Mesenchymal stem cell (in vitro differentiated cells and primary cell): ENCODE measurements at regions not wholly inside any gene's neighbourhood (a gene's known extent, or its start where the extent isn't known, plus 50 kb on each side); places are given as distances from the start of the nearest gene placed in this dataset.

Source experiments
- DNase-seq: peaks from one replicate; pipeline ENCODE4 v3.0.0-alpha.2; 2013
- H2AFZ ChIP-seq: one replicate; pipeline ENCODE4 v1.6.1; 2013; ENCODE audit warnings: low read depth, mild to moderate bottlenecking, control low read depth, inconsistent platforms, low read length, moderate library complexity
- H2AK5ac ChIP-seq: 2 replicates; pipeline ENCODE4 v1.6.1; 2013; ENCODE audit warnings: low read length, moderate library complexity, mild to moderate bottlenecking, inconsistent platforms; ENCODE audit not compliant: severe bottlenecking
- H2BK120ac ChIP-seq: one replicate; pipeline ENCODE4 v1.6.1; 2013; ENCODE audit warnings: low read depth, mild to moderate bottlenecking, inconsistent platforms, low read length, moderate library complexity
- H2BK12ac ChIP-seq, 2 experiments: one replicate each; pipeline ENCODE4 v1.6.1; 2013; ENCODE audit warnings: inconsistent platforms in 2 of 2, low read length in 2 of 2, mild to moderate bottlenecking in 2 of 2, moderate library complexity in 2 of 2, control low read depth in 1 of 2
- H2BK15ac ChIP-seq: one replicate; pipeline ENCODE4 v1.6.1; 2013; ENCODE audit warnings: mild to moderate bottlenecking, low read depth, inconsistent platforms; ENCODE audit not compliant: poor library complexity, severe bottlenecking
- H2BK5ac ChIP-seq: 2 replicates; pipeline ENCODE4 v1.6.1; 2013; ENCODE audit warnings: low read depth, mild to moderate bottlenecking, low read length, control low read depth, inconsistent platforms; ENCODE audit not compliant: poor library complexity, severe bottlenecking
- H3K14ac ChIP-seq, 2 experiments: one replicate each; pipeline ENCODE4 v1.6.1; 2013; ENCODE audit warnings: inconsistent platforms in 2 of 2, low read length in 2 of 2, control low read depth in 1 of 2, mild to moderate bottlenecking in 1 of 2, moderate library complexity in 1 of 2
- H3K18ac ChIP-seq, 2 experiments: one replicate each; pipeline ENCODE4 v1.6.1; 2013; ENCODE audit warnings: inconsistent platforms in 2 of 2, low read length in 2 of 2, control low read depth in 1 of 2, low read depth in 1 of 2, mild to moderate bottlenecking in 1 of 2
- H3K23ac ChIP-seq, 2 experiments: one replicate each; pipeline ENCODE4 v1.6.1; 2013; ENCODE audit warnings: inconsistent platforms in 2 of 2, low read length in 2 of 2, mild to moderate bottlenecking in 2 of 2, moderate library complexity in 2 of 2, control low read depth in 1 of 2
- H3K27ac ChIP-seq: 2 replicates; pipeline ENCODE4 v1.5.1; 2013; ENCODE audit warnings: mild to moderate bottlenecking, moderate library complexity, low read length, control low read depth, inconsistent platforms; ENCODE audit not compliant: poor library complexity, severe bottlenecking
- H3K27me3 ChIP-seq, 2 experiments: 2 replicates each; pipeline versions ENCODE4 v1.6.1 to v1.7.0; 2013; ENCODE audit warnings: low read length in 2 of 2, mild to moderate bottlenecking in 2 of 2, moderate library complexity in 2 of 2, control low read depth in 1 of 2, inconsistent platforms in 1 of 2; ENCODE audit not compliant: control insufficient read depth in 1 of 2, insufficient read depth in 1 of 2
- H3K36me3 ChIP-seq, 2 experiments: 2 replicates each; pipeline versions ENCODE4 v1.6.1 to v1.7.0; 2013; ENCODE audit warnings: low read length in 2 of 2, control low read depth in 1 of 2, inconsistent platforms in 1 of 2, low read depth in 1 of 2, mild to moderate bottlenecking in 1 of 2; ENCODE audit not compliant: insufficient read depth in 2 of 2, control insufficient read depth in 1 of 2
- H3K4ac ChIP-seq, 2 experiments: one replicate each; pipeline ENCODE4 v1.6.1; 2013; ENCODE audit warnings: inconsistent platforms in 2 of 2, low read length in 2 of 2, mild to moderate bottlenecking in 2 of 2, moderate library complexity in 2 of 2, control low read depth in 1 of 2, low read depth in 1 of 2
- H3K4me1 ChIP-seq: 2 replicates; pipeline ENCODE4 v1.6.1; 2013; ENCODE audit warnings: low read depth, low read length, control low read depth; ENCODE audit not compliant: control insufficient read depth, insufficient read depth
- H3K4me2 ChIP-seq: 2 replicates; pipeline ENCODE4 v1.6.1; 2013; ENCODE audit warnings: low read length, mild to moderate bottlenecking, inconsistent platforms; ENCODE audit not compliant: poor library complexity, severe bottlenecking
- H3K4me3 ChIP-seq, 2 experiments: 2 replicates each; pipeline versions ENCODE4 v1.5.1 to v1.7.0; 2013; ENCODE audit warnings: low read length in 2 of 2, mild to moderate bottlenecking in 2 of 2, control low read depth in 1 of 2, low read depth in 1 of 2; ENCODE audit not compliant: insufficient read depth in 1 of 2
- H3K79me1 ChIP-seq: replicated peaks from 2 replicates; pipeline ENCODE4 v1.6.1; 2013; ENCODE audit warnings: mild to moderate bottlenecking, control low read depth, low read length, inconsistent platforms; ENCODE audit not compliant: poor library complexity, severe bottlenecking
- H3K9ac ChIP-seq: 2 replicates; pipeline ENCODE4 v1.7.0; 2013; ENCODE audit warnings: mild to moderate bottlenecking, low read length, moderate library complexity
- H3K9me3 ChIP-seq: 2 replicates; pipeline ENCODE4 v1.7.0; 2013; ENCODE audit warnings: mild to moderate bottlenecking, low read length; ENCODE audit not compliant: control insufficient read depth
- H4K8ac ChIP-seq: one replicate; pipeline ENCODE4 v1.6.1; 2013; ENCODE audit warnings: inconsistent platforms, mild to moderate bottlenecking, low read length, moderate library complexity
- H4K91ac ChIP-seq: one replicate; pipeline ENCODE4 v1.6.1; 2013; ENCODE audit warnings: mild to moderate bottlenecking, low read length, inconsistent platforms
- WGBS: methylation state at CpG from one replicate; pipeline ENCODE4 v1.1.7; 2013; ENCODE audit warnings: mixed read lengths; 5-methylcytosine and 5-hydroxymethylcytosine counted together

DNA sequence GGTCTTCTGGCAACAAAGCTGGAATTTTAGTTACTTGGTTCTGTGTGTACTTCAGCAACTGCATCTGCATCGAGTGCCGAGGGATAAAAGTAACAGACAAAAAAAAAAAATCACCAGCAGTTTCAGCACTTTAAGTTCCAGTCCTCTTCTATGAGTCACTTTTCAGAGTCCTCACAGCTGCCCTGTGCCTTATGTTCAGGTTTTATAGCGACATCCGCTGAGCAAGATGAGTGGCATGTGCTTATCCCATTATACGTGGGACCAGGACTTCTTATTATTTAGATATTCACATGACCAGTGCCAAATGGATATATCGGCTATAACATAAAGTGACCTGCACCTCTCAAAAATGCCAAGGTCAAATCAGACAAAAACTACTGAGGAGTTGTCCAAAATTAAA lies 242.9 kb downstream of the FOXA2 start:
- H3K9me3 ChIP-seq = no peaks in the 10 kb centered on the region
- H4K91ac ChIP-seq = no peak overlapping the region
- no peak overlapping the region for H2BK15ac ChIP-seq
- H3K36me3 ChIP-seq = no peaks in the 10 kb centered on the region
- H2AFZ ChIP-seq = no peak overlapping the region
- no peak overlapping the region for H2AK5ac ChIP-seq
- peaks cover 2% of the 10 kb centered on the region for H3K4me1 ChIP-seq
- WGBS = 41% methylated on average over 6 of the region's 6 CpGs
- H3K79me1 ChIP-seq = no peaks in the 10 kb centered on the region
- no peak overlapping the region for H2BK5ac ChIP-seq
- H3K9ac ChIP-seq = no peak overlapping the region
- no peak overlapping the region for H4K8ac ChIP-seq
- H3K18ac ChIP-seq = no peak overlapping the region
- no peak overlapping the region for H2BK120ac ChIP-seq
- H3K4me2 ChIP-seq = no peak overlapping the region
- peaks cover 17 to 30% of the 10 kb centered on the region in 2 experiments for H3K27me3 ChIP-seq
- no peak overlapping the region for H3K4me3 ChIP-seq
- no peak overlapping the region for H3K14ac ChIP-seq
- H3K23ac ChIP-seq = no peak overlapping the region
- peak; percentile 21 for DNase-seq
- no peak overlapping the region for H3K27ac ChIP-seq
- H3K4ac ChIP-seq = no peak overlapping the region
- no peak overlapping the region for H2BK12ac ChIP-seq

DNA sequence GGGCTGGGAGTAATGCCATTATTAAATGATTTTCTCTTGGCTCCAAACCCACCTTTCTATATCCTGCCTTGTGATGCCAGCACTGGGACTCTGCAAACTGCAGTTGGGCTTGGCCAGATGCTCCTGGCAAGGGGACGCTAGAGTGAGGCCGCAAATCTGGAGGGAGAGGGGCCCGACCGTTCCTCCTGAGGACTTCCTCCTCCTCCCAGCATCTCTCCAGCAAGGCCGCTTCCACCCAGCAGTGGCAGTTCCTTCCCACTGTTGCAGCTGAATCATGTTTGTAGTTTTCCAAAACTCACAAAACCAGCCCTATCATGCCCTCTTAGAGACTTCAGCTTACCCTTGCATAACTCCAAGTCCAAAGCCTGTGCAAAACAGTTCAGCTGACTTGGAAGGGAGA lies 244.4 kb downstream of the FOXA2 start:
- Histone ChIP-seq H3K4me3 (no peak overlapping the region), H3K9me3 (no peaks in the 10 kb centered on the region), H3K4me1 (peaks cover 2% of the 10 kb centered on the region), H3K27ac (no peak overlapping the region), H3K27me3 (peaks cover 21 to 43% of the 10 kb centered on the region in 2 experiments), H3K36me3 (no peaks in the 10 kb centered on the region), H3K79me1 (no peaks in the 10 kb centered on the region), H4K8ac (no peak overlapping the region), H4K91ac (no peak overlapping the region), H3K23ac (no peak overlapping the region), H2BK5ac (no peak overlapping the region), H2BK12ac (no peak overlapping the region), H3K4me2 (no peak overlapping the region), H3K14ac (no peak overlapping the region), H3K9ac (no peak overlapping the region), H2AK5ac (no peak overlapping the region), H2BK120ac (no peak overlapping the region), H3K18ac (no peak overlapping the region), H3K4ac (no peak overlapping the region), H2AFZ (no peak overlapping the region), H2BK15ac (no peak overlapping the region)
- DNase-seq = no peak
- 65% methylated on average over 5 of the region's 5 CpGs for WGBS

DNA sequence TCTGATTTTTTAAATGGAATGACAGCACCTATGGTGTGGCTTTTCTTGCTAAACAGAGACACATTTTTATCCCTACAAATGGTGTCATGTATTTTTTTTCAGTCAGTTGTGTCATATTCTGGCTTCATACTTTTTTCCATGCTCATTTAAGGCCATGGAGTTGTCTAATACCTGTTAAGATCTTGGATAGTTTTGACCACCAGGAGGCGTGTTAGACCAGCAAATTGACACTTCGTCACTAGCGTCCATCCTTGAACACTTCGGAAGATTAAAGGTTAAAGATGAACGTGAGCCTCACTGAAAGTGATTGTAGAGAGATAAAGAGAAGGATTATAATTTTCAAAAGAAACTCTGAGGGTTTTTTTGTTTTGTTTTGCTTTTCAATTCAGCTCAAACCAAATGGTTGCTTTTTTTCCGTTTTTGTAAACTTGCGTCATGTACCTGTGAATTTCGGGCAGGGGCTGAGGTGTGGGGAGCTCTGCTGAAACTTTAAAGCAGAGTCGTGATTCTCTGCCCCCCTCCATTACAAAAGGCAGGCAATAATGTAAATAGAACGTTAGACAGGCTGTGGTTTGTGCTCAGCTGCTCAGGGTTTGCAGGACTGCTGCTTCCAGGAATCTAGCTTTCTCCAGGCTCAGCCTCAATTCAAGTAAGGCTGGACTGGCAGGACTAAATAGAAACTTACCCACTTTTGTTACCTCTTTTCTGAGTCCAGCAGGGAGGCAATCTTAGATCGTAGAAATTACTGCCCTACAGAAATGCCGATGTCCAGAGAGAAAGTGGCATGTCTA lies 245.1 kb downstream of the FOXA2 start:
- Histone ChIP-seq H2BK120ac (no peak overlapping the region), H4K8ac (no peak overlapping the region), H3K23ac (no peak overlapping the region), H3K9ac (no peak overlapping the region), H3K27ac (no peak overlapping the region), H2AFZ (no peak overlapping the region), H4K91ac (no peak overlapping the region), H3K27me3 (peaks cover 21 to 48% of the 10 kb centered on the region in 2 experiments), H2BK15ac (no peak overlapping the region), H3K4me1 (peaks cover 2% of the 10 kb centered on the region), H3K9me3 (no peaks in the 10 kb centered on the region), H3K14ac (no peak overlapping the region), H3K18ac (no peak overlapping the region), H3K4me2 (no peak overlapping the region), H3K36me3 (no peaks in the 10 kb centered on the region), H3K4me3 (no peak overlapping the region), H2BK5ac (no peak overlapping the region), H3K79me1 (no peaks in the 10 kb centered on the region), H2AK5ac (no peak overlapping the region), H2BK12ac (no peak overlapping the region), H3K4ac (no peak overlapping the region)
- DNase-seq = peak; percentile 63
- WGBS = 37% methylated on average over 12 of the region's 12 CpGs

- Histone ChIP-seq H2AK5ac (no peak overlapping the region), H3K27ac (no peak overlapping the region), H3K27me3 (peaks cover 22 to 56% of the 10 kb centered on the region in 2 experiments), H3K36me3 (no peaks in the 10 kb centered on the region), H3K79me1 (no peaks in the 10 kb centered on the region), H3K18ac (no peak overlapping the region), H4K8ac (no peak overlapping the region), H3K9ac (no peak overlapping the region), H3K23ac (no peak overlapping the region), H3K4me3 (no peak overlapping the region), H3K14ac (no peak overlapping the region), H2AFZ (no peak overlapping the region), H3K4me1 (peaks cover 2% of the 10 kb centered on the region), H3K9me3 (no peaks in the 10 kb centered on the region), H2BK120ac (no peak overlapping the region), H2BK12ac (no peak overlapping the region), H2BK15ac (no peak overlapping the region), H3K4ac (no peak overlapping the region), H4K91ac (no peak overlapping the region), H3K4me2 (no peak overlapping the region), H2BK5ac (no peak overlapping the region)
- DNase-seq = no peak
- WGBS = 40% methylated on average over 3 of the region's 6 CpGs
Observed at GRCh38 chr20:22338140-22338708, 246.1 kb downstream of the FOXA2 start.
